Progenitor cell of endocrine pancreas (in vitro differentiated cells): ENCODE measurements at regions not wholly inside any gene's neighbourhood (a gene's known extent, or its start where the extent isn't known, plus 50 kb on each side); places are given as distances from the start of the nearest gene placed in this dataset.
A peak's percentile ranks its signal among the peaks of the same experiment; 100 is the strongest.

Experiments used
- DNase-seq: peaks from one replicate; pipeline ENCODE4 v3.0.0; 2021; ENCODE audit warnings: low spot score; ENCODE audit not compliant: unreplicated experiment
- H3K27ac Mint-ChIP-seq: 2 replicates; pipeline ENCODE4 v1.8.0; 2021; ENCODE audit warnings: mild to moderate bottlenecking, moderate library complexity, mixed read lengths
- H3K27me3 Mint-ChIP-seq: 2 replicates; pipeline ENCODE4 v1.8.0; 2021; ENCODE audit warnings: mixed read lengths
- H3K36me3 Mint-ChIP-seq: 2 replicates; pipeline ENCODE4 v1.8.0; 2022; ENCODE audit warnings: mixed read lengths; ENCODE audit not compliant: insufficient read depth
- H3K4me1 Mint-ChIP-seq: 2 replicates; pipeline ENCODE4 v1.8.0; 2021; ENCODE audit warnings: low read depth, mixed read lengths
- H3K4me3 Mint-ChIP-seq: 2 replicates; pipeline ENCODE4 v1.8.0; 2021; ENCODE audit warnings: low read depth, mild to moderate bottlenecking, moderate library complexity, mixed read lengths
- H3K9me3 Mint-ChIP-seq: 2 replicates; pipeline ENCODE4 v1.8.0; 2021; ENCODE audit warnings: low read depth, mixed read lengths
- CTCF ChIP-seq: fragments of 200-600 bp; sonication (generic); IDR thresholded peaks from one replicate; pipeline ENCODE4 v1.5.0; 2021; ENCODE audit warnings: antibody characterized with exemption, mild to moderate bottlenecking; ENCODE audit not compliant: unreplicated experiment

DNA sequence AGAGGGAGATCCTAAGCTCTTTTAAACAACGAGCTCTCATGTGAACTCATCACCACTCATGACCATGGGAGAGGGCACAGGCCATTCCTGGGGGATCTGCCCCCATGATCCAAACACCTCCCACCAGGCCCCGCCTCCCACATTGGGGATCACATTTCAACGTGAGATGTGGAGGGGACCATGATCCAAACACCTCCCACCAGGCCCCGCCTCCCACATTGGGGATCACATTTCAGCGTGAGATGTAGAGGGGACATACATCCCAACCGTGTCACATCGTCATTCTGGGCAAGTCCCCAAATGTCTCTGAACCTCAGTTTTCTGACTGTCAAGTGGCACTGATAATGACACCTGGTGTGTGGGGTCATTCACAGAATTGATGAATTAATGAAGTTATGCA, 641.8 kb downstream of the CDH26 start:
- Mint-ChIP-seq H3K9me3 (no peaks in the 10 kb centered on the region), H3K4me1 (no peaks in the 10 kb centered on the region), H3K27ac (no peak overlapping the region), H3K27me3 (peaks cover 33% of the 10 kb centered on the region), H3K4me3 (no peak overlapping the region), H3K36me3 (no peaks in the 10 kb centered on the region)
- TF ChIP-seq CTCF, result no peak
- no peak for DNase-seq

DNA sequence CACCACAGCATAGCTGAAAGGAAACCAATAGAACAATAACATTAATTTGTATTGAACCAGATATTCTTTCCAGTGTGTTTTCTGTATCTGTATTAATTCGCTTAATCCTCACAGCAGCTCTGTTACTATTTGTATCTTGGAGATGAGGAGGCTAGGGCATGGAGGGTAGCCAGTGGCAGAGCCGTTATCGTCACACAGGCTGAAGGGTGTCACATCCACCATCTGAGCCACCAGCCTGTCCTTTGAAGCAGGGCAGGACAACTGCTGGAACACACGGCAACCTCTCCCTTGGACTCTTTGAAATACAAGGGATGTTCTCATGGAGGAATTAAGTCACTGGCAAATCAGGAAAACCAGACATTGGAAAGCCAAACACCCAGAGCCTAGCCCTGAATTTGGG, 628.0 kb upstream of the CDH4 start:
- no peaks in the 10 kb centered on the region for H3K36me3 Mint-ChIP-seq
- no peak overlapping the region for H3K27ac Mint-ChIP-seq
- DNase-seq, result no peak
- no peak for TF ChIP-seq CTCF
- no peaks in the 10 kb centered on the region for H3K4me1 Mint-ChIP-seq
- H3K9me3 Mint-ChIP-seq, result no peaks in the 10 kb centered on the region
- peaks cover 18% of the 10 kb centered on the region for H3K27me3 Mint-ChIP-seq
- H3K4me3 Mint-ChIP-seq, result no peak overlapping the region

GRCh38 chr20:60627751-60628565, 624.1 kb upstream of the CDH4 start:
- Mint-ChIP-seq H3K36me3 (no peaks in the 10 kb centered on the region), H3K27ac (no peak overlapping the region), H3K4me1 (peaks cover 2% of the 10 kb centered on the region), H3K9me3 (no peaks in the 10 kb centered on the region), H3K27me3 (peaks cover 12% of the 10 kb centered on the region), H3K4me3 (no peak overlapping the region)
- TF ChIP-seq CTCF, result peak; percentile 52
- DNase-seq, result no peak

DNA sequence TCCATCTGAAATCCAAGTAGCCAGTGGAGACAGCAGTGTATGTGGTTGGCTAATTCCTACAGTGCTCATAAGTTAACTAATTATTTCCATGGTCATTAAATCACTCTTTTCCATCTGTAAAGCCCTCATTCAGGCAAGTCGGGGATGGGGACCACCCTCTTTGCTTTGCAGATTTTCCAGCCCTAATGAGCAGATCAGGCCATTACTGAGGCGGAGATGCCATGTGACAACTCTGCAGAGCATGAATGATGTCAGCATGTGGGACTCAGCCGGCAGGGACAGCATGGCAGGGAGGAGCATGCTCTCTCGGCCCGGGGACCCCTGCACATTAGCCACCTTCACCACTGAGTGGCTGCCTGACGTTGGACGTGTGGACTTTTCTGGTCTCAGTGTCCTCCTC, 623.3 kb upstream of the CDH4 start:
- peaks cover 2% of the 10 kb centered on the region for H3K4me1 Mint-ChIP-seq
- peaks cover 12% of the 10 kb centered on the region for H3K27me3 Mint-ChIP-seq
- no peak overlapping the region for H3K27ac Mint-ChIP-seq
- H3K4me3 Mint-ChIP-seq, result no peak overlapping the region
- H3K9me3 Mint-ChIP-seq, result no peaks in the 10 kb centered on the region
- TF ChIP-seq CTCF, result no peak
- H3K36me3 Mint-ChIP-seq, result no peaks in the 10 kb centered on the region
- no peak for DNase-seq

GRCh38 chr20:60629206-60629605, 622.9 kb upstream of the CDH4 start:
- Mint-ChIP-seq H3K36me3 (no peaks in the 10 kb centered on the region), H3K4me1 (peaks cover 2% of the 10 kb centered on the region), H3K9me3 (no peaks in the 10 kb centered on the region), H3K4me3 (no peak overlapping the region), H3K27ac (no peak overlapping the region), H3K27me3 (peaks cover 12% of the 10 kb centered on the region)
- no peak for DNase-seq
- no peak for TF ChIP-seq CTCF
